ENCODE measurements at regions not wholly inside any gene's neighbourhood (a gene's known extent, or its start where the extent isn't known, plus 50 kb on each side); places are given as distances from the start of the nearest gene placed in this dataset.

GRCh38 chr6:166770216-166771116 lies 143.4 kb upstream of the RPS6KA2 start:
- Histone ChIP-seq H3K27ac (no peak overlapping the region), H3K27me3 (peaks cover 11% of the 10 kb centered on the region), H3K4me1 (ENCODE audit: low read depth) (no peaks in the 10 kb centered on the region), H3K36me3 (no peaks in the 10 kb centered on the region), H3K9me3 (ENCODE audit: low read depth) (no peaks in the 10 kb centered on the region), H3K4me3 (no peak overlapping the region)
- DNase-seq (ENCODE audit: low read depth in 1 of 2, low spot score in 1 of 2): peak in 1 of 2 donors; percentile 9
- TF ChIP-seq, protein P1, sequence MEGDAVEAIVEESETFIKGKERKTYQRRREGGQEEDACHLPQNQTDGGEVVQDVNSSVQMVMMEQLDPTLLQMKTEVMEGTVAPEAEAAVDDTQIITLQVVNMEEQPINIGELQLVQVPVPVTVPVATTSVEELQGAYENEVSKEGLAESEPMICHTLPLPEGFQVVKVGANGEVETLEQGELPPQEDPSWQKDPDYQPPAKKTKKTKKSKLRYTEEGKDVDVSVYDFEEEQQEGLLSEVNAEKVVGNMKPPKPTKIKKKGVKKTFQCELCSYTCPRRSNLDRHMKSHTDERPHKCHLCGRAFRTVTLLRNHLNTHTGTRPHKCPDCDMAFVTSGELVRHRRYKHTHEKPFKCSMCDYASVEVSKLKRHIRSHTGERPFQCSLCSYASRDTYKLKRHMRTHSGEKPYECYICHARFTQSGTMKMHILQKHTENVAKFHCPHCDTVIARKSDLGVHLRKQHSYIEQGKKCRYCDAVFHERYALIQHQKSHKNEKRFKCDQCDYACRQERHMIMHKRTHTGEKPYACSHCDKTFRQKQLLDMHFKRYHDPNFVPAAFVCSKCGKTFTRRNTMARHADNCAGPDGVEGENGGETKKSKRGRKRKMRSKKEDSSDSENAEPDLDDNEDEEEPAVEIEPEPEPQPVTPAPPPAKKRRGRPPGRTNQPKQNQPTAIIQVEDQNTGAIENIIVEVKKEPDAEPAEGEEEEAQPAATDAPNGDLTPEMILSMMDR (IDR thresholded peaks at IDR 0.05; ENCODE audit: low read depth, low read length): peak; percentile 30

GRCh38 chr6:166769648-166770047 lies 142.6 kb upstream of the RPS6KA2 start:
- TF ChIP-seq, protein P1 (IDR thresholded peaks at IDR 0.05; ENCODE audit: low read depth, low read length): no peak
- Histone ChIP-seq H3K9me3 (ENCODE audit: low read depth) (no peaks in the 10 kb centered on the region), H3K36me3 (no peaks in the 10 kb centered on the region), H3K27ac (no peak overlapping the region), H3K4me1 (ENCODE audit: low read depth) (no peaks in the 10 kb centered on the region), H3K27me3 (peaks cover 8% of the 10 kb centered on the region), H3K4me3 (no peak overlapping the region)
- DNase-seq (ENCODE audit: low read depth in 1 of 2, low spot score in 1 of 2): no peak

GRCh38 chr6:166768761-166769160 lies 141.7 kb upstream of the RPS6KA2 start:
- Histone ChIP-seq H3K9me3 (ENCODE audit: low read depth) (no peaks in the 10 kb centered on the region), H3K27ac (no peak overlapping the region), H3K4me3 (no peak overlapping the region), H3K4me1 (ENCODE audit: low read depth) (no peaks in the 10 kb centered on the region), H3K36me3 (no peaks in the 10 kb centered on the region), H3K27me3 (peaks cover 4% of the 10 kb centered on the region)
- no peak for DNase-seq (ENCODE audit: low read depth in 1 of 2, low spot score in 1 of 2)
- TF ChIP-seq, protein P1 (IDR thresholded peaks at IDR 0.05; ENCODE audit: low read depth, low read length): no peak

DNA sequence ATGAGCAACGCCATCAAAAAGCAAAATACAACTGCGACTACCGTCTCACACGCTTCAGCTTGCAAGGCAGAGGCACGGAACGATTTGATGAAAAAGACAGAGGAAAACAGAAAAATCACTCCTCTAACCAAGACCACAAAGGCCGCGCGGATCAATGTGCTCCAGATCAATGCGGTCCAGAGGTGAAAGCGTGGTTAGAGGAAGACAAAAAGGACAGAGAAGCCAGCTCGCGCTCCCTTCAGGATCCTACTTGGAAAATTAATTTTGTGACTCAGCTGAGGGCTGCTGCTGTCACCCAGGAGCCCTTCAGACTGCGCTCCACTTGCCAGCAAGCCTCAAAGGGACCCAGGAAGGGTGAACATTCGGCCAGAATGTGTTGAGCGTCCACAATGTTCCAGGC lies 140.2 kb upstream of the RPS6KA2 start:
- Histone ChIP-seq H3K36me3 (no peaks in the 10 kb centered on the region), H3K27ac (no peak overlapping the region), H3K27me3 (peaks cover 4% of the 10 kb centered on the region), H3K4me3 (no peak overlapping the region), H3K4me1 (ENCODE audit: low read depth) (no peaks in the 10 kb centered on the region), H3K9me3 (ENCODE audit: low read depth) (no peaks in the 10 kb centered on the region)
- DNase-seq (ENCODE audit: low read depth in 1 of 2, low spot score in 1 of 2): no peak
- TF ChIP-seq, protein P1 (IDR thresholded peaks at IDR 0.05; ENCODE audit: low read depth, low read length): no peak

- TF ChIP-seq, protein P1 (IDR thresholded peaks at IDR 0.05; ENCODE audit: low read depth, low read length): no peak
- DNase-seq (ENCODE audit: low read depth in 1 of 2, low spot score in 1 of 2): no peak
Observed at GRCh38 chr6:166766769-166767168, 139.7 kb upstream of the RPS6KA2 start.

More at GRCh38 chr6:166766769-166767168, 139.7 kb upstream of the RPS6KA2 start:
- Histone ChIP-seq H3K27me3 (peaks cover under 1% of the 10 kb centered on the region), H3K4me1 (ENCODE audit: low read depth) (no peaks in the 10 kb centered on the region), H3K27ac (no peak overlapping the region), H3K36me3 (no peaks in the 10 kb centered on the region), H3K9me3 (ENCODE audit: low read depth) (no peaks in the 10 kb centered on the region), H3K4me3 (no peak overlapping the region)

All from cardiac muscle cell (in vitro differentiated cells and primary cell).